HG02588 (cell line): ENCODE measurements at regions not wholly inside any gene's neighbourhood (a gene's known extent, or its start where the extent isn't known, plus 50 kb on each side); places are given as distances from the start of the nearest gene placed in this dataset.

Experiments used
- ATAC-seq: cut with Tn5 transposase; IDR thresholded peaks from one replicate; pipeline ENCODE4 v1.9.1; 2021; ENCODE audit warnings: mild to moderate bottlenecking, moderate library complexity; ENCODE audit not compliant: unreplicated experiment

- ATAC-seq: no peak
Observed at GRCh38 chr10:44326474-44327030, 58.3 kb downstream of the CXCL12 start.

GRCh38 chr10:44325596-44326307 is 59.1 kb downstream of the CXCL12 start:
- no peak for ATAC-seq

- no peak for ATAC-seq
Observed at GRCh38 chr10:44325157-44325556, 59.7 kb downstream of the CXCL12 start.

- ATAC-seq: no peak
Observed at GRCh38 chr10:44323838-44324237, 61.1 kb downstream of the CXCL12 start.

GRCh38 chr10:44322137-44322536 is 62.8 kb downstream of the CXCL12 start:
- no peak for ATAC-seq

GRCh38 chr10:44320756-44321155 is 64.1 kb downstream of the CXCL12 start:
- ATAC-seq: no peak

- ATAC-seq: no peak
Observed at GRCh38 chr10:44317856-44318255, 67.0 kb downstream of the CXCL12 start.

- no peak for ATAC-seq
Observed at GRCh38 chr10:44316922-44317215, 68.0 kb downstream of the CXCL12 start.

- ATAC-seq: peak; percentile 57
Observed at GRCh38 chr10:44316187-44316921, 68.5 kb downstream of the CXCL12 start.

GRCh38 chr10:44314802-44315460 is 70.0 kb downstream of the CXCL12 start:
- no peak for ATAC-seq

GRCh38 chr10:44313761-44314165 is 71.1 kb downstream of the CXCL12 start:
- no peak for ATAC-seq

GRCh38 chr10:44312401-44312800 is 72.5 kb downstream of the CXCL12 start:
- no peak for ATAC-seq

GRCh38 chr10:44311563-44312051 is 73.3 kb downstream of the CXCL12 start:
- no peak for ATAC-seq

GRCh38 chr10:44310762-44311562 is 73.9 kb downstream of the CXCL12 start:
- peak; percentile 81 for ATAC-seq

- no peak for ATAC-seq
Observed at GRCh38 chr10:44309939-44310761, 74.7 kb downstream of the CXCL12 start.

GRCh38 chr10:44309361-44309760 is 75.5 kb downstream of the CXCL12 start:
- ATAC-seq: no peak

GRCh38 chr10:44308935-44309334 is 76.0 kb downstream of the CXCL12 start:
- no peak for ATAC-seq

GRCh38 chr10:44307691-44308090 is 77.2 kb downstream of the CXCL12 start:
- ATAC-seq: peak; percentile 41

GRCh38 chr10:44306762-44307161 is 78.1 kb downstream of the CXCL12 start:
- ATAC-seq: no peak

- ATAC-seq: no peak
Observed at GRCh38 chr10:44306147-44306710, 78.7 kb downstream of the CXCL12 start.
